T-cell (primary cell): ENCODE measurements at regions not wholly inside any gene's neighbourhood (a gene's known extent, or its start where the extent isn't known, plus 50 kb on each side); places are given as distances from the start of the nearest gene placed in this dataset.

Experiments used
- ATAC-seq, 4 experiments: fragments of 200-7000 bp in 3 of 4; fragments of 150-1000 bp in 1 of 4; cut with Tn5 transposase; replicated peaks in 1 of 4; 1 replicate in 3 of 4; 2 replicates in 1 of 4; pipeline ENCODE4 v1.10.0; 2021; ENCODE audit warnings: moderate library complexity in 3 of 4, mild to moderate bottlenecking in 2 of 4, moderate number of reproducible peaks in 1 of 4
- CTCF ChIA-PET, 2 donors: fragments of 300-600 bp; sonication (Branson Sonifier 250); formaldehyde crosslinking; loops; one replicate each; lab custom pipeline; 2022; ENCODE audit warnings: antibody characterized with exemption in 2 of 2; lab: Charles Lee
- POLR2A ChIA-PET, 2 donors: fragments of 300-600 bp; sonication (Branson Sonifier 250); formaldehyde crosslinking; loops; one replicate each; lab custom pipeline; 2022; ENCODE audit warnings: antibody characterized with exemption in 2 of 2; lab: Charles Lee
- DNase-seq, 35 experiments: peaks; one replicate each; pipeline versions ENCODE4 v3.0.0 to v3.0.0-alpha.2; 2013 to 2023
- H3K27ac ChIP-seq: one replicate; pipeline ENCODE4 v1.5.1; 2013; ENCODE audit warnings: low read length
- H3K27me3 ChIP-seq, 2 experiments: replicated peaks in 1 of 2; 1 replicate in 1 of 2; 2 replicates in 1 of 2; pipeline versions ENCODE4 v1.6.1 to v1.7.0; 2013; ENCODE audit warnings: low read length in 1 of 2, mixed read lengths in 1 of 2; ENCODE audit not compliant: control insufficient read depth in 2 of 2, insufficient read depth in 2 of 2; ENCODE audit errors: extremely low read depth in 1 of 2
- H3K36me3 ChIP-seq, 2 donors: 1 replicate in 1 of 2; 2 replicates in 1 of 2; pipeline versions ENCODE4 v1.6.1 to v1.7.0; 2013; ENCODE audit warnings: low read length in 1 of 2; ENCODE audit not compliant: control insufficient read depth in 2 of 2, insufficient read depth in 1 of 2; ENCODE audit errors: extremely low read depth in 1 of 2
- H3K4me1 ChIP-seq, 2 experiments: 1 replicate in 1 of 2; 2 replicates in 1 of 2; pipeline versions ENCODE4 v1.6.1 to v1.7.0; 2013; ENCODE audit warnings: low read length in 2 of 2, mixed read lengths in 1 of 2; ENCODE audit not compliant: insufficient read depth in 2 of 2, control insufficient read depth in 1 of 2; ENCODE audit errors: extremely low read depth in 1 of 2
- H3K4me3 ChIP-seq, 2 donors: 1 replicate in 1 of 2; 2 replicates in 1 of 2; pipeline versions ENCODE4 v1.5.1 to v1.7.0; 2013; ENCODE audit warnings: mild to moderate bottlenecking in 2 of 2, low read length in 1 of 2, moderate library complexity in 1 of 2; ENCODE audit not compliant: control insufficient read depth in 1 of 2; ENCODE audit errors: extremely low read depth in 1 of 2
- H3K9me3 ChIP-seq: 2 replicates; pipeline ENCODE4 v1.7.0; 2013
- H3K27ac Mint-ChIP-seq, 2 donors: one replicate each; pipeline ENCODE4 v1.8.0; 2020 to 2021; ENCODE audit warnings: mild to moderate bottlenecking in 2 of 2, mixed read lengths in 2 of 2
- H3K27me3 Mint-ChIP-seq, 2 donors: one replicate each; pipeline ENCODE4 v1.8.0; 2021 to 2022; ENCODE audit warnings: mixed read lengths in 2 of 2
- H3K36me3 Mint-ChIP-seq: one replicate; pipeline ENCODE4 v1.8.0; 2021; ENCODE audit warnings: mixed read lengths
- H3K4me1 Mint-ChIP-seq, 3 donors: one replicate each; pipeline ENCODE4 v1.8.0; 2020 to 2022; ENCODE audit warnings: mixed read lengths in 3 of 3, mild to moderate bottlenecking in 1 of 3
- H3K4me3 Mint-ChIP-seq, 3 donors: one replicate each; pipeline ENCODE4 v1.8.0; 2020 to 2022; ENCODE audit warnings: mild to moderate bottlenecking in 3 of 3, mixed read lengths in 3 of 3, moderate library complexity in 3 of 3
- H3K9me3 Mint-ChIP-seq, 3 donors: one replicate each; pipeline ENCODE4 v1.8.0; 2020 to 2022; ENCODE audit warnings: mixed read lengths in 3 of 3
- WGBS: methylation state at CpG from one replicate; pipeline ENCODE4 v1.1.5; 2013; ENCODE audit warnings: missing lambda C conversion rate; ENCODE audit not compliant: insufficient coverage; 5-methylcytosine and 5-hydroxymethylcytosine counted together

DNA sequence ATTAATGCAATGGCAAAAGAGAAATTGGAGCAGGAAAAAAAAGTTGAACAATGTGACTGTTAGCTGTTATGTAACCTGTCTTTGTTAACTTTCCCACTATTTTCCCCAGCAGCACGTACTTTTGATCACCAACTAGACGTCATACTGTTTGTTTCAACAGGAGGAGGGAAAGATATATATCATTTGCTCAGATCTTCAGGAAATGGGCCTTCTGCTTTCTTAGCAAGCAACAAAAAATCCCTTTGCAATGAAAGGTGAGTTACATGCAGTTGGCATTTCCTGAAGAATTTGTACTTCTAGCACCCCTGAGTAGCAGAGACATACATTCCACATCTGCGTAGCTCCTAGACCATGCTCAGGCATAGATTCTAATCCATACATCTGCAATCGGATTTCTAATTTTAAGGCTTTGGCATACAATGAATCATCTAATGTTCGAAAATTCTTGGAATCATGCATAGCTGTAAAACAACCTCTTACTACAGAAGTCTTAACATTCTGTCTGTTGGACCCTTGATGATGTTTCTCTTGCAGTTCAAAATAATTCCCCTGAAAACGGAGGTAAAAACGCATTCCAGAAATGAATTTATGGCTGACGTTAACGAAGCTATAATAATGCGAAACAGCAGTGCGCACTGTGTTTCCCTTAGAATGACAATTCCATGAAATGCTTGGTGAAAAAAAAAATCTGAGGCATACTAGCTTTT lies 286.9 kb upstream of the MGMT start:
- WGBS, result 89% methylated on average over 9 of the region's 11 CpGs
- no peaks in the 10 kb centered on the region for H3K36me3 Mint-ChIP-seq
- H3K9me3 Mint-ChIP-seq, result no peaks in the 10 kb centered on the region
- peaks cover 0 to 7% (median 0%) of the 10 kb centered on the region in 3 donors for H3K4me1 Mint-ChIP-seq
- ATAC-seq, result no peak
- H3K27ac Mint-ChIP-seq, result no peak overlapping the region
- no peak overlapping the region for H3K27ac ChIP-seq
- H3K4me3 ChIP-seq, result no peak overlapping the region
- no peaks in the 10 kb centered on the region for H3K4me1 ChIP-seq
- peaks cover 0 to 6% of the 10 kb centered on the region in 2 experiments for H3K27me3 ChIP-seq
- no peaks in the 10 kb centered on the region for H3K9me3 ChIP-seq
- H3K27me3 Mint-ChIP-seq, result peaks cover 0 to 4% of the 10 kb centered on the region in 2 donors
- ChIA-PET POLR2A (no interaction called here), CTCF (no interaction called here)
- H3K4me3 Mint-ChIP-seq, result no peak overlapping the region
- H3K36me3 ChIP-seq, result no peaks in the 10 kb centered on the region
- DNase-seq, result no peak

DNA sequence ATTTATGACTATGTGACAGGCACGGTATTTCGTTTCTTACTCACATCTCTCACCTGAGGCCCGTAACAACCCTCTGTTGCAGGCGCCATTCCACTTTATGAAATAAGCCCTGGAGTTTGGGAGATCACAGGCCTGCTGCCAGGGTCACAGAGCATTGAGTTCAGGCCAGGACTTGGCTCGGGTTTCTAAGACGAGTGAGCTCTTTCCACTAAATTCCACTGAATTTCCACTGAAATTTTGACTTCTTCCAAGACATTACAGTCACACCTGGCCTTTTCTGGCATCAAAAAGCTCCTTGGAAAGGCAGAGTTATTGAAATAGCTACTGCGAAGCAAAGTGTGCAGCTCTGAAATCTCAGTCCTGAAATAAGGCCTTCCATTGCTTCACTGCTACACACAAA lies 282.8 kb upstream of the MGMT start:
- H3K4me1 ChIP-seq, result no peaks in the 10 kb centered on the region
- no peaks in the 10 kb centered on the region for H3K36me3 ChIP-seq
- DNase-seq (no peak), ATAC-seq (no peak)
- Mint-ChIP-seq H3K36me3 (no peaks in the 10 kb centered on the region), H3K4me3 (no peak overlapping the region), H3K4me1 (peaks cover 0 to 7% (median 0%) of the 10 kb centered on the region in 3 donors), H3K27ac (no peak overlapping the region), H3K9me3 (peaks cover 10 to 15% (median 14%) of the 10 kb centered on the region in 3 donors), H3K27me3 (peaks cover 1 to 11% of the 10 kb centered on the region in 2 donors)
- no peak overlapping the region for H3K4me3 ChIP-seq
- CTCF ChIA-PET, result no interaction called here
- 85% methylated on average over 3 of the region's 7 CpGs for WGBS
- POLR2A ChIA-PET, result no interaction called here
- no peaks in the 10 kb centered on the region for H3K9me3 ChIP-seq
- peaks cover 0 to 3% of the 10 kb centered on the region in 2 experiments for H3K27me3 ChIP-seq
- no peak overlapping the region for H3K27ac ChIP-seq

DNA sequence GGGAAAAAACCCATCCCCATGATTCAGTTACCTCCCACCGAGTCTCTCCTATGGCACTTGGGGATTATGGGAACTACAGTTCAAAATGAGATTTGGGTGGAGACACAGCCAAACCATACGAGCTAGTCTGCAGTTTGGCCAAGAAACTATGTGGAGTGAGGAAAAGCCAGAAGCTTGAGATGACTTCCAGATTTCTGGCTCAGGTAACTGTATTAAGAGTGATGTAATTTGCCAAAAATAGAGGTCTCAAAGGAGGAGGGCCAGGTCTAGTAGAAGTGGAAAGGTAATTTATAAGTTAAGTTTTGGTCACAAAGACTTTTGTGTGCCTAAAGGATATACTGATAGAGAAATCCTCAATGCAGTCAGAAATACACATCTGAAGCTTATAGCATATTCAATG lies 279.7 kb upstream of the MGMT start:
- ChIA-PET CTCF (no interaction called here), POLR2A (no interaction called here)
- Histone ChIP-seq H3K9me3 (no peaks in the 10 kb centered on the region), H3K27ac (no peak overlapping the region), H3K4me3 (no peak overlapping the region), H3K4me1 (no peaks in the 10 kb centered on the region), H3K27me3 (peaks cover 0 to 6% of the 10 kb centered on the region in 2 experiments), H3K36me3 (no peaks in the 10 kb centered on the region)
- no peak for ATAC-seq
- Mint-ChIP-seq H3K27me3 (peaks cover 10 to 11% of the 10 kb centered on the region in 2 donors), H3K4me1 (no peaks in the 10 kb centered on the region), H3K36me3 (no peaks in the 10 kb centered on the region), H3K27ac (no peak overlapping the region), H3K9me3 (peaks cover 10 to 15% (median 14%) of the 10 kb centered on the region in 3 donors), H3K4me3 (no peak overlapping the region)
- DNase-seq, result no peak
- WGBS, result 0% methylated on average over 1 of the region's 2 CpGs

DNA sequence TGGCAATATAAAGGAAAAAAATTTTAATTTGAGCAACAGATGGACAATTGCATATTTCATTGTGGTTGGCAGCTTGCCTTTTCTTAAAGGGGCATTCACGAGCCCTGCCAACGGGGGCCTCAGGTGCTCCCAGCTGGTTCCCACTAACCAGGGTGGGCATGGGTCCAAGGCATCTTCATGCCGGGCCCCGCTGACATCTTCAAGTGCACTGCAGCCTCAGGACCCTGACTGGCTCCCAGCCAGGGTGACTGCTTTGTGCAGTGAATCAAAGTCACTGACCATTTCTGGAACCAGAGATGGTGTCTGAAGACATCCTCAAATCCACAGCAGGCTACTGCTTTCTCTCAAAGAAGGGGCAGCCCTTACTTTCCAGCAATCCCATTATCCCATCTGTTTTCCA lies 275.2 kb upstream of the MGMT start:
- peaks cover 7 to 9% (median 9%) of the 10 kb centered on the region in 3 donors for H3K9me3 Mint-ChIP-seq
- no peak overlapping the region for H3K4me3 Mint-ChIP-seq
- Histone ChIP-seq H3K4me3 (no peak overlapping the region), H3K4me1 (no peaks in the 10 kb centered on the region), H3K27ac (no peak overlapping the region), H3K27me3 (peaks cover 0 to 11% of the 10 kb centered on the region in 2 experiments), H3K9me3 (no peaks in the 10 kb centered on the region), H3K36me3 (no peaks in the 10 kb centered on the region)
- H3K36me3 Mint-ChIP-seq, result no peaks in the 10 kb centered on the region
- DNase-seq (no peak), ATAC-seq (no peak)
- ChIA-PET CTCF (no interaction called here), POLR2A (no interaction called here)
- H3K27me3 Mint-ChIP-seq, result peaks cover 17 to 21% of the 10 kb centered on the region in 2 donors
- peaks cover 0 to 11% (median 0%) of the 10 kb centered on the region in 3 donors for H3K4me1 Mint-ChIP-seq
- H3K27ac Mint-ChIP-seq, result no peak overlapping the region
- 29% methylated on average over 4 of the region's 4 CpGs for WGBS

DNA sequence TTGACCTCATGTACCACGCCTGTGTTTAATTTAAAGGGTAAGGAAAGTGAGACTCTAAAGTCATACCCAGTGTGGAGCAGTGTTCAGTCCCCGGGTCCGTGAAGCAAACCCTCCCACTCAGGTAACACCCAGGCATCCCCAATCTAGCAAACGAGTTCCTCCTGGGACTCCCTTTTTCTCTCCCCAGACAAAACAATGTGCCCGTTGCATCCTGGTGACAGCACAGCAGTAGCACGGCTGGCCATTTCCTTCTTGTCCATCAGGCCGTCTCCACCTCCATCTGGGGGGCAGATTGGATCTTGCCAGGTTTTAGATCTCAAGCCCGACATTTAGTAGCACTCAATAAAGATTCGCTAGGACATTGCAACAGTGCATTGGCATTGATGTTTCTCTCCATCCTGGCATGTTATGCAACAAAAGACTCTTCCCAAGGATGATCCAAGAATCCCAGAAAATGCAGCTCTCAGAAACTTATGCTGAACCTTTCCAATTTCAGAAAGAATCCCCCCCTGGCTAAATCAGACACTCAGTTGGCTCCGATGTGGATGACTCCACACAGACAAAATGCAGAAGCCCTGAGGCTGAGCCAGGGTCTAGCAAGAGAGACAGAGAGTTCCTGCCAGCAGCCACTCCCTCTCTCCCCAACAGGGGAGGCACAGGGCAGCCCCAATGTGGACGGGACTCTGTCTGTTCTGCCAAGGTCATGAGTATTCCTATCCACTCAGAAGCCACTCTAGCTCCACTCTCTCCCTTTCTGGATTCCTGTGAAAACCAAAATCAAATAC lies 274.5 kb upstream of the MGMT start:
- Histone ChIP-seq H3K4me3 (no peak overlapping the region), H3K27ac (no peak overlapping the region), H3K4me1 (no peaks in the 10 kb centered on the region), H3K27me3 (peaks cover 0 to 11% of the 10 kb centered on the region in 2 experiments), H3K9me3 (no peaks in the 10 kb centered on the region), H3K36me3 (no peaks in the 10 kb centered on the region)
- H3K4me1 Mint-ChIP-seq, result peaks cover 0 to 11% (median 0%) of the 10 kb centered on the region in 3 donors
- no peak overlapping the region for H3K4me3 Mint-ChIP-seq
- no peak for DNase-seq
- peaks cover 12 to 21% of the 10 kb centered on the region in 2 donors for H3K27me3 Mint-ChIP-seq
- H3K36me3 Mint-ChIP-seq, result no peaks in the 10 kb centered on the region
- H3K9me3 Mint-ChIP-seq, result peaks cover 3% of the 10 kb centered on the region in 3 donors
- no peak for ATAC-seq
- 66% methylated on average over 10 of the region's 11 CpGs for WGBS
- H3K27ac Mint-ChIP-seq, result no peak overlapping the region
- CTCF ChIA-PET, result no interaction called here
- POLR2A ChIA-PET, result no interaction called here

DNA sequence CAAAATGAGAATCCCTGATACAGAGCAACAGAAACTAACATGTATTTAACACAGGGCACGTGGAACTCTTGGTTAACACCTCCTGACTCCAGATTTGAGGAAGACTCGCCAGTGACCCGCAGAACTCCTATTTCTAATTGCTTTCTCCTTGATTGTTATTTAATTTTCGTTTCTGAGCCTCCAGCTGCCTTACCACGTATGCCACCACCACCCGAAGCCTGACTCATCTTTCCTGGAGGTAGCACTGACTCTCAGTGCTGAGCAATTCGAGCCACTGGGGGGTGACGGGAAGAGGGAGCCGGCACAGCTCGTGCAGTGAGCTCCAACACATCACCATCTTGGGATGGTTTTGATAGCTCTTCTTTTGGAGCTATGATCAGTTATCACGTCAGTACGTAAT lies 273.9 kb upstream of the MGMT start:
- H3K9me3 ChIP-seq, result no peaks in the 10 kb centered on the region
- no peak overlapping the region for H3K4me3 Mint-ChIP-seq

More for the DNA sequence above, 273.9 kb upstream of the MGMT start:
- Mint-ChIP-seq H3K36me3 (no peaks in the 10 kb centered on the region), H3K9me3 (no peaks in the 10 kb centered on the region), H3K4me1 (peaks cover 0 to 11% (median 0%) of the 10 kb centered on the region in 3 donors), H3K27ac (no peak overlapping the region), H3K27me3 (peaks cover 10 to 21% of the 10 kb centered on the region in 2 donors)
- POLR2A ChIA-PET, result no interaction called here
- CTCF ChIA-PET, result no interaction called here
- H3K4me3 ChIP-seq, result no peak overlapping the region
- H3K27me3 ChIP-seq, result peaks cover 0 to 11% of the 10 kb centered on the region in 2 experiments
- H3K36me3 ChIP-seq, result no peaks in the 10 kb centered on the region
- no peaks in the 10 kb centered on the region for H3K4me1 ChIP-seq
- ATAC-seq (no peak), DNase-seq (no peak)
- 44% methylated on average over 4 of the region's 12 CpGs for WGBS
- no peak overlapping the region for H3K27ac ChIP-seq
